NCI-H128 (cell line): ENCODE measurements at regions not wholly inside any gene's neighbourhood (a gene's known extent, or its start where the extent isn't known, plus 50 kb on each side); places are given as distances from the start of the nearest gene placed in this dataset.

Source experiments
- DNase-seq: peaks from one replicate; lab custom pipeline; 2025; ENCODE audit not compliant: unreplicated experiment; lab: John Stamatoyannopoulos, UW

DNA sequence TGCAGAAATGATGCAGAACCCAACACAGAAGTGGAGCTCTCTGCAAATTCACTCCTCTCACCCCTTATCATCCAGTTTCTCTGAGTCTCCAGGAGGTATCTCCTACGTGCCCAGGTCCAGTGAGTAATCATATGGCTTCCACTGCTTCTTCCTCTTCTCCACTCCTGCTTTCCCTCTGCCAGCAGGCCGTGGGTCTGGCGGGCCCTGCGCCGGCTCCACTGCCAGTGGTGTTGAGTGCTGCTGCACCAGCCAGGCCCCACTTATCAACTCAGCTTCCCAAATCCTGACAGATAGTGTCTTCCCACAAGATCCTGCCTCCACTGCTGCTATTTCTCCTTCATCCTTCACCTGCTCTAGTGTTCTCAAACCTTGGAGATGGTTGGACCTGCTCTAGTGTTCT lies 227.6 kb upstream of the PARD3B start:
- no peak for DNase-seq

DNA sequence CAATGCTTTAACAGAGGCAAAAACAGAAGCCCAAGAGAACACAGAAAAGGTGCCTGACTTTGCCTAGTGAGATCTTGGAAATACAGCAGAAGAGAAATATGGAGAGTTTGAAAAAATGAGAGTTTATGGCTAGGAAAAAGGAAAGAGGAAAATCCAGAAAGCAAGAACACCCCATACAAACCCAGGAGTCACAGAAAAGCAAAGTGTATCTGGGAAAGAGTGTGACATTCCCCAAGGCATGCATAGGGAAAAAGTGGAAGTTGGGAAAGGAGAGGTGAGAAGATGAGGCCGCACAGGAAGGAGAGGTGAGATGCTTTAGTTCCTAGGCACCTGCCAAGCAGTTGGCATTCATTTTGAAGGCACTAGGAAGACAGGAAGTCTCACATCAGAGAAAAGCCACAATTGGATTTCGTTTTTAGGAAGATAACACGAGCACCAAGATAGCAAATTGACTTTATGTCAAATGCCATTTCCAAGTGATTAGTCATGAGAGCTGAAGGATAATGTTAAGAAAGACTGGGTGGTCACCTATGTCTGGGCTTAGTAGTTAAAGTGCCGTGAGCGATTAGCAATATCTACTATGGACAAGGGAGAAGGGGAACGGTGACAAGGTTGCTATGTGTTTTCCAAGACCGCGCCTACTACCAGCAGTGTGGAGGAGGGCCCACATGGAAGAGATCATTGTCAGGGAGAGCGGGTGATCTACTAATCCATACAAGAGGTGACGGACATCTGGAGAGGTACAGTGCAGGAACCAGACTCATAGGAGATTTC lies 224.1 kb upstream of the PARD3B start:
- DNase-seq = no peak

DNA sequence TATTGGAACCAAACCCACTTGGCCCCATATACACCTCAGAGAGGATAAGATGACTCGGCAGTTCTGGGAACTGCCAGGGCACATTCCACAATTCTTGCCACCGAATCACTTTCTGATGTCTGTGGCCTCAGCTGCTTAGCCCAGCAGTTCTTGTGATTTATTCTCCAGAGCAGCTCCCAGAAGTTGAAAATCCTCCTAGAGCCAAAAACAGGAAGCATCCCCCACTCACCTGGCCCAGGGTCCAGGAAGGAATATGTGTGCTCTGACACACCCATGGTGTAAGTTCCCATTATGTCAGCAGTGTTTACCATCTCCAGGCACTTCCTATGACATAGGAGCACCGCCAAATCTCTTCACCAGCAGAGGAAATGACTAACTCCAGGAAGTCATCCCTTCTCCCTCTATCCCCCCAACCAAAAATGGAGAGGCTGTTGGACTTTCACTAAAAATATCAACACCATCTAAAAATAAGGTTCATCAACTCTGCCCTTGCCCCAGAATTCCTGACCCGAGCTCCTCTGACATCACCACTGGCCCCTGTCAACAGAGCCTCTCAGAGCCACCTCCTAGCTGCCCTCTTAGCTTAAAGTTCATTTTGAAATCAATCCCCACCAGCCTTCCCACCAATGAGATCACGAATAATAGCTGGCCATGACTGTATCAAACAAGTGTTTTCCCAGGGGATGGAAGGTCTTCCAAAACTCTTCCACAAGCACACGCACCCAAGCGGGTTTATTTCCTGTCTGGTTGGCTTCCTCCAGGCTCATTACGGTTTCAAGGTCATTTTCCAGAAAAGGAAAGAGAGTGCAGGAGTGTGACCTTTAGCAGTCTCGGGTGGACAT lies 223.1 kb upstream of the PARD3B start:
- DNase-seq = no peak

DNA sequence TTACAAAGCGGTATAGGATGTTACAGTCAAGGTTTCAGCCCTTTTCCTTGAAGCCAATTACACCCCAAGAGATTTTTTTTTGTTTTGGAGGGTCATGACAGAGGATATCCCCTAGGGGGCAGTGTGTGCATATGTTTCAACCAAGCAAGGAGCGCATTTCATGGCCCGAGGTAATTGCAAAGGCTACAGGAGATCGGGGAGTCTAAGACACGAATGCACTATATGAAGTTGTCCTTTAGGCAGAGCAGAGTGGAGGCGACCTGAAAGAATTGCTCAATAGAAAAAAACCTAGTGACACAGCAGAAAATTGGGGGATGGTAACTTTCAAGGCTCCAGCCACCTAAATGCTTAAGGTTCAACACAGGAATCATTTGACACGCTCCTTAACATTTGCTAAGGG lies 219.8 kb upstream of the PARD3B start:
- peak; percentile 77 for DNase-seq

DNA sequence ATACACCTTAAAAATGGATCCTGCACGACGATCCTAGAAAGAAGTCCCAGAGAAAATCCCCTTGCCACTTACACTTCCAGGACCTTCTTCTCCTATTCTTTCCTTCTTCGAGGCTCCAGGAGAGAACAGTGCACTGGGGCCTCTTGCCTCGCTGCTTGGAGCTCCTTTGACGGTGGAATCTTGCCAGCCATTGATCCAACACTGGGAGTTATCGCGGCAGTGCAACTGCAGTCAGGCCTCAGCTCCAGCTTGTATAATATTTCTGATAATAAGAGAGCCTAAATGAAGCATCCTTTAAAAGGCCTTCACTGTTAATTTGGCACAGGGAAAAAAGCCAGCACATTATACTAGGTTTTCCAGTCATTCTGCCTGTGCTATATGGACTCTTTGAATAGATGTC lies 216.9 kb upstream of the PARD3B start:
- no peak for DNase-seq

DNA sequence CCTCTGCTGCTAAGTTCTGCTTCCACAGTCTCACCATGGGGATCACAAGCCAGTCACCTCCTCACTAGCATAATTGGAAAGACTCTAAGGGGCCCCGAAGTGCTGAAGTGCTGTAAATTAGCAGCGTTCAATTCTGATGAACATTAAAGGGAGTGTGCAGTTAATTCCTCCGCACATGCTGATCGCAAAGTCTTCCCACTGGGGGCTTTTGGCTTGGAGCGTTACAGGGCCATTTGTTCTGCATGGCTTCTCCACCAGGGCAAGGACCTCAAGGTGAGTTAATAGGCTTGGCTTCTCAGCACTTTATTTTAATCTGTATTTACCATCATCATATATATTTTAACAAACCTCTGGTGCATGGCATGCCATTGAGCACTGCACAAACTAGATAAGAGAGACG lies 216.3 kb upstream of the PARD3B start:
- DNase-seq = no peak

DNA sequence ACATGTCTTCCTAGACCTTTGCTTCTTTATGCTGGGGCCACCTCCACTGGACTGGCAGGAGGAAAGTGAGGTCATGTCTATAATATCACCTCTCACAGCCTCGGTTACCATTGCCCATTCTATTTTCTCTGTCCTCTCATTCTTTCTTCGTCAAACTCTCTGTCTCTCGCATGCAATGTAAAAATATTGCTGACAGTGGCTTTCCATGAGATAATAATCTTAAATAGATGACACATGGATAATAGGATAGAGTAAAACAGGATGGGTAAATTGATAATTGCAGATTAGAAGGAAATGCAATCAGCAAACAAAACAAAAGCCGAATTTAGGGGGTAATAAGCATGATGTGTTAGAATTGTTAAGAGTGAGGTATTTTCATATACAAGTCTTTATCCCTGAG lies 215.7 kb upstream of the PARD3B start:
- DNase-seq = no peak

DNA sequence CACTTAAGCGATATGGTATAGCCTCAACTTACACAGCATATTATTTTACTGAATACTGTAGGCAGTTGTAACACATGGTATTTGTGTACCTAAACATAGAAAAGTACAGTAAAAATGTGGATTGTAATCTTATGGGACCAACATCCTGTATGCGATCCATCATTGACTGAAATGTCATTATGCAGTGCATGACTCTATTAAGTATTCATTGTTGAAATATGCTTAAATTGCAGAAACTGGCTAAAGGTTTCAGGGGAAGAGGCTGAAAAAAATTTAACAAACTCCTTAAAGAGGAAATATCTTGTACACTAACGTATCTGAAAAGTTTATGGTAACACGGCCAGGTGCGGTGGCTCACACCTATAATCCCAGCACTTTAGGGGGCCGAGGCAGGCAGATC lies 214.1 kb upstream of the PARD3B start:
- no peak for DNase-seq

DNA sequence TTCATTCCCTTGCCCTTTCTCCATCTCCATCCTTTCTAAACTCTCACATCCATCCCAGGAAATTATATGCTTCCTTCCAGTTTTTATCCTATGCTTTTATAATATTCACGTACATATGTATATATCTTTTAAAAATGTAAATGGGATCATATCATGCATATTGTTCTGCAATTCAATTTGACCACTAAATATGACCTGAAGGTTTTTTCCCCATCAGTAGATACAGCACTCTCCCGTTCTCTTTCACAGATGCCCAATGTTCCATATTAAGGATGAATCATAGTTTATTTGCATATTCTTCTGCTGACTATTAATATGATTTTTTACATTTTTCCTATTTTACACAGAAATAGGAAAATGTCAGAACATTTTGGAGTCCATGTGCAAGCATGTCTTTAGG lies 213.3 kb upstream of the PARD3B start:
- no peak for DNase-seq

DNA sequence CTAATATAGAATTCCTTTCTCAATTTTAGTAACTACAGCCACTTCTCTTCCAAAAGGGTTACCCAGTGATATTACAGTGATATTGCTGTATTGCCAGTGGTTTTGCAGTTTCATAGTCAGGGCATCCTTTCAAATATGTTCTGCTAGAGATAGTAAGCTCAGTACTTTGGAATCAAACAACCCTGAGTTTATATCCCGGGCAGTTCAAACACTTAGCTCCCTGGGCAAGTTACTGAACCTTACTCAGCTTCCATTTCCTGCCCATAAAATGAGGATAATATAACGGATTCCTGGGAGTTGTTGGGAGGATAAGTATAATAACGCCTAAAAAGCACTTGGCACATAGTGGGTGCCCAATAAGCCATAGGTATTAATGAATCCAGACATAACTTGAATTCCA lies 212.6 kb upstream of the PARD3B start:
- DNase-seq = no peak

DNA sequence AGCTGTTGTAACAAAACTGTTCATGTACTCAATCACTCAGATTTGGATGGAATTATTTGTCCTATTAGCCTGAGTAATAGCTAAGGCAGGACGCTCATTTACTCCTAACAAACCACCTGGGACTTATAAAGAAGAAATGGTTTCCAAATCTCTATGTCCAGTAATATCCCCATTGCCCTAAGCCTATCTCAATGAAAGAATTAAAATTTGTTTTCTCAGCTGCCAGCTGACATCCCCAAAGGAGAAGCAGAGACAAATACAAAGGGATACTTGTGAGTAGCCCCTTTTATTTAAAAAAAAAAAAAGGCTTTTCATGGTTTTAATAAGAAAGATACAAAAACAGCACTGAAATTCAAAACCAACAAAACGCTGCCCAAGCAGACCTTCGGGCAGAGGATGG lies 211.4 kb upstream of the PARD3B start:
- DNase-seq = no peak

DNA sequence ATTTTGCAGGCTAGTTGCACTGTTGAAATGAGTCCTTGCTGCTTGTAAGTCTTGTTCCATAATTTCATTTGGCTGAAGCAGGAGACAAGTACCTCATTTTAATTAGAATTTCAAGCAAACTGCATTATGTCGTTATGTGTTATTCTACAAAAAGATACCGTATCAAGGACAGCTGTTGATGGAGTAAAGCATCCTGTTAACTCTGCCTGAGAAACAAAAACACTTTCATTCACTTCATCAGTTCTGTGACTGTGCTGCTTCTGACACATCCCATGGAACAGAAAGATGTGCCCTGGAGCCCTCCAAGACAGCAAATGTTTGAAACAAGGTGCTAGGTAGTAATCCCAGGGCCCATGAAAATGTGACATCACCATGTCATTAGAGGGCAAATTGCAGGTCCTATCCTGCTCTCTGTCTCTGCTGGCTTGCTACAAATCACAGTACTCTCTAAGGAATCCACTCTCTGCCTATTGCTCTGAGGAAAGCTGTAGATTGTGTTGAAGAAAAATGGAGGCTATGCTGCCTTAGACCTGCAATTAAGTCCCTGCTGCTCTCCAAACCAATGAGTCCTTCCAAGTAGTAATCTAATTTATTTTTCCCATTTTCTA lies 209.7 kb upstream of the PARD3B start:
- no peak for DNase-seq

DNA sequence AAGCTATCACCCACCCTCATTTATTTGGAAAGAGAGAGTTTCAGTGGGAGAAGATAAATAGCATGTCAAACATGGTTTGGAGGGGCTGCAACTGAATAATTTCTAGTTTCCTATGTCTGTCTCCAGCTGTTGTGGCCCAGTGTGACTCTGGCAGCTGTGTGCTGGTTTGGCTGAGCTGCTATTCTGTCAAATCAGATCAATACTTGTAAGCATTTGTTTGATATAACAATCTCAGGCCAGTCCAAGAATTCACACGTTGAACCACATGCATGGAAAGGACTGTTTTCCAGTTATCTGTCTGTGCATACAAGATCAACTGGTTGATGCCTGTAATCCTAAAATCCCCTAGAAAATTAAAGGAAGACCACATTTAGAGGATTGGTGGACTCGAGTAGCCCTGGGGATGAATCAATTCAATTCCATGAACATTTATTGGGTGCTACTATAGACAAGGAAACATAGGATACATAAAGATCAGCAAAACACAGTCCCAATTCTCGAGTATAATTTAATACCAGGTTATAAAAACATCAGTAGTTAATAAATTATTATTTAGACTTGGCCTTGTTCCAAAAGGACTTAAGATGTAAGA lies 209.0 kb upstream of the PARD3B start:
- DNase-seq = no peak

DNA sequence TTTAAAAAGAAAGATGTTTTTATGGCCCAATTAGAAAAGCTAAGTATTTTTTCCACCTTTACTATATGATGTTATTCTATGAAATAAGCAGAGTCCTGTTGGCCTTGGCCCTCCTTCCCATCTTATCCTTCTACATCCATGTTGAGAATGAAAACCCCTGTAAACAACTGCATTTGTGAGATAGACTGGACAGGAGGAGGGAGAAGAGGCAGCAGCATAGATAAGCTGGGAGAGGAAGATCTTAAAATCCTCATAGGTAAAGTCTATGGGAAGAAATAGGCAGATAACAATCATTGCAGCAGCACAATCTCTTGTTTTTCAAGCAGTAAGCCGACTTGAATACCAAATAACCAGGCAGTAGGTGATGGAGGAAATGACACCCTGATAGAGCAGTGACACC lies 207.6 kb upstream of the PARD3B start:
- no peak for DNase-seq

DNA sequence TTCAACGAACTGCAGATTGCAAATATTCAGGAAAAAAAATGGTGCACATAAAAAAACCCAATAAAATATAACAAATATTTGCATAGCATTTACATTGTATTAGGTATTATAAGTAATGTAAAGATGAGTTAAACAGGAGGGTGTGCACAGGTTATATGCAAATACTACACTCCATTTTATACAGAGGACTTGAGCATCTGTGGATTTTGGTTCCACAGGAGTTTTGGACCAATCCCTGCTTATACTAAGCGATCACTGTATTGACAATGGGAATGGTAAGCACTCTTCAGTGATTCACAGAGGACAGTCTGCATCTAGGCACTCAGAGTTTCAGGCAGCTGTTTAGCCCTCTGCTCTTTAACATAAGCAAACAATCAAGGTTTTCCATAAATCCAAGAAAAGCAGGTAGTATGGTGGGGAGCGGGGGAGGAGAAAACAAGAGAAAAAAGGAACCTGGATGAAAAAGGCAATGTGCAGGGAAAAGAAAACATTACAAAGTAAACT lies 206.0 kb upstream of the PARD3B start:
- no peak for DNase-seq

DNA sequence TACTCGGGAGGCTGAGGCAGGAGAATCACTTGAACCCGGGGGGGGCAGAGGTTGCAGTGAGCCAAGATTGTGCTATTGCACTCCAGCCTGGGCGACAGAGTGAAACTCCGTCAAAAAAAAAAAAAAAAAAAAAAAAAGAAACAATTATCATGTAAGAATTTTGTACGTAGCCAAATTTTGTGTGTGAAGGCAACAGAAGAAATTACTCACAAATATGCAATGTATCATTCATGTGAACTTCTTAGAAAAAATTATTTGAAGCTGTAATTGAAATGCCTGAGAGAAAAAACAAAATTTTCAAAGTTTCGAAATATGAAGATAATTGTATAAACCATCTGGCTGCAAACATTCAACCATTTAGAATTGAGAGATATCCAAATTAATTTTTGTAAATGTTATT lies 204.8 kb upstream of the PARD3B start:
- DNase-seq = no peak

DNA sequence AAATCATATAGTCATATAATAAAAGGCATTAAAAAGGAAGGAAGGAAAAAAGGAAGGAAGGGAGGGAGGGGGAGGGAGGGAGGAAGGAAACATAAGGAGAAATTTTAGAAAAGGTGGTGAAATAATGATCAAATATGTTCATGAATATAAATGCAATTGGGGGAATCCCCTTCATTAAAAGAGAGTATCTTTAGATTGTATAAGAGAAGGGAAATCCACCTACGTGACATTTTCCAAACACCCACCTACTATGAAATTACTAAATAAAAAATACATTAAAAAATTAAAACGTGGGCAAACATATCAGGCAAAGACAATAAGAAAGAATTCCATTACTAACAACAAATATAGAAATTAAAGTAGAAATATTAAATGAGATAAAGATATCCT lies 203.4 kb upstream of the PARD3B start:
- no peak for DNase-seq

DNA sequence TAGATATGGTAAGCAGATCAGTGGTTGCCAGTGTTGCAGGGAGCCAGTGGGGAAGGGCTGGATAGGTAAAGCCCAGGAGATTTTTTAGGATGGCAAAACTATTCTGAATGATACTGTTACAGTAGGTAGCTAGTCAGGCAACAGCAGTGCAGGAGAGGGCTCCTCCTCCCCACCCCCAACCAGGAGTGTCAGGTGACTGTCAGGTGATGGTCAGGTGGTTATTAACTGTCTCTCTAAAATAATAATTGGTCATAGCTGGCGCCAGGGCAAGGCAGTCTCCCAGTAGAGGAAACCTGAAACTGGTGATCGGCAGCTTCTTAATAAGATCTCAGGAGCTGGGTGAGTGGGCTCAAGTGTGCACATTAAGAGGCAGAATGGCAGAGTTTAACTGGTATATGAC lies 201.6 kb upstream of the PARD3B start:
- no peak for DNase-seq

DNA sequence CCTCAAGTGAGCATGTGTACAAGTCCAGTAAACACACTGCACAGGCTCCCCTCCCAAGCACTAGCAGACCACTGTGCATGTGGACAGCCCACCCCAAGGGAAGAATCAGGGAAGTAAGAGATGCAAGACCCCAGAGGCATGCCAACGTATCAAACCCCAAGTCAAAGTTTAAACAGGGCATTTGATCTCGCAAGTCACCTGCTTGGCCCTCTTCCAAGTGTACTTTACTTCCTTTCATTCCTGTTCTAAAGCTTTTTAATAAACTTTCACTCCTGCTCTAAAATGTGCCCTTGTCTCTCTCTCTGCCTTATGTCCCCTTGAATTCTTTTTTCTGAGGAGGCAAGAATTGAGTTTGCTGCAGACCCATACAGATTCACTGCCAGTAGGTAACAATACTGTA lies 201.2 kb upstream of the PARD3B start:
- no peak for DNase-seq

DNA sequence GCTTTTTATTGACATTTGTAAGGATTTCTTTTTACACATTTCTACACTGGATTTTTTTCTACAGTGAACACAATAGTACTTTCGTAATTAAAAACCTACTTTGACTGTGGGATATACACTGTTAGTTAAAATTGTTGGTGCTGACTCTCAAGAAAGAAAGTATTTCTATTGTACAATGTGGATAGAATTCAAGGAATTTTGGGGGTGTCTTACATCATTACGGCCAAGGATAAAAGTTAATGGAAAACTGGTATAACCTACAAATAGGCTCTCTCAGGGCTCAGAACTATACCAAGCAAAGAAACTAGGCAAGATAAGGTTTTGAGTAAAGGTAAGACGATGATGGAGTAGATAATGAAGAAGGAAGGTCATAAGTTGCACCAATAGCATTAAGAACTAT lies 198.4 kb upstream of the PARD3B start:
- no peak for DNase-seq

DNA sequence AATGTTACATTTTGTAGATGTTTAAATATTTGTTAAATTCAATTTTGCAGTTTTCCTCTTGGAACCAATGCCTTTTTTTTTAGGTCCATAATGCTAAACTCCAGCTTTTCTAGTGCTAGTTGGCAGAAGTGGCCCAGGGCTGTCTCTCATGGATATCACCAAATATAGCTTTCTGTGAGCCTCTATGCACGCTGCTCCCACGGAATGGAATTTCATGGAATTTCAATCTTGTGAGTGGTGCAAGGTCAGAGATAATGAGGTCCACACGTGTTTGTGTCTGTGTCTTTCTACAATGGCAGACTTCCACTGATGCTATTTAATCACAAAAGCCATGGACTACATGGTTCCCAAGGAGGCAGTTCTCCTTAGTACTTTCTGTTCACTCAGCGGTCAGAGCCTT lies 191.5 kb upstream of the PARD3B start:
- no peak for DNase-seq

DNA sequence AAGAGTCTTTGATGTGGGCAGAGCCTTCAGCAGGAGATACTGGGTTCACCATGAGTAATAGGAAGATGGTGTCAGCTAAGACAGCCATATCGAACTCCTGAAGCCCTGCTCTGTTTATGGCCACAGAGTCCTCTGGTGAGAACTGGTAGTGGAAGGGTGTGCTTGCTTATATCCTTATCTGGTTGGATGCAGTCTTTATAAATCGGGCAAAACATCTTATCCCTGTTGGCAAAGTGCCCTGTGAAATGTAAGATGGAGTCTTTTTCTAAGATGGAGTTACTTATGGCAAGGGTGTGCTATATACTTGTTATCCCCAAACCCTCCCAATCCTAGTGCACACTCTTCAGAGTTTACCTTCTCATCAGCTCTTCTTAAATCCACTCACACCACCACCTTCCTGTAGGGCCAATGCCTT lies 190.8 kb upstream of the PARD3B start:
- DNase-seq = no peak
